ENCODE measurements at regions not wholly inside any gene's neighbourhood (a gene's known extent, or its start where the extent isn't known, plus 50 kb on each side); places are given as distances from the start of the nearest gene placed in this dataset.

DNA sequence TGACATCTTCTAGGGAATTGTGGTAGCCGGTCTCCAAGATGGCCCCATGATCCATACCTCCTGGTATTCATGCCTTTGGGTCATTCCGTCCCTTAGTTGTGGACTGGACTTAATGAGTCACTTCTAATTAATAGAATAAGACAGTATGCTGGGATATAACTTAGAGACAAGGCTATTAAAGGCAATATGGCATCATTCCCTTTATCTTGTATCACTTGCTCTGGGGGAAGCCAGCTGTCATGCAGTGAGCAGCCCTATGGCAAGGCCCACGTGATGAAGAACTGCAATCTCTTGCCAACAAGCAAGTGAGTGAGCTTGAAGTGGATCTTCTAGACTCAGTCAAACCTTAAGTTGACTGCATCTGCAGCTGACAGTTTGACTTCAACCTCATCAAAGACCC, 97.8 kb upstream of the MED13 start:
- no peak for TF ChIP-seq CTCF (conservative IDR thresholded peaks at IDR 0.05)

GRCh38 chr17:62161405-62162148, 96.5 kb upstream of the MED13 start:
- no peak for TF ChIP-seq CTCF (conservative IDR thresholded peaks at IDR 0.05)

More for the DNA sequence above, 97.8 kb upstream of the MED13 start:
- H3K27ac ChIP-seq = peak overlapping the region; percentile 91

DNA sequence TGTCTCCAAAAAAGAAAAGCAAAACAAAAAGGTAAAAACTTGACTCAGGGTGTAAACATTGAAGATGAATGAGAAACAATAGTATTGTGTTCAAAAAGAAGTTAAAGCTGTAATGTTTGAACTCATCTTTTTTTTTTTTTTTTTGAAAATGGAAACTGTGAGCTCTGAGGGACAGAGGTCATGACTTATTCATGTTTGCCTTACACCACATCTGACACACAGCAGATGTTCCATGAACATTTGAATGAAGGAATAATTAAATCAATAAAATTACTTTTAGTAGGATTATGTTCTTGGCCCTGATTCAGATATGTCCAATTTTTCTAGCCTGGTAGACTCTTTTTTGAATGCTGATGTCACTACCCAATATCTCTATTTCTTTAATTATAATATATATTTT, 95.7 kb upstream of the MED13 start:
- TF ChIP-seq CTCF (conservative IDR thresholded peaks at IDR 0.05) = no peak
- H3K27ac ChIP-seq = no peak overlapping the region

More at GRCh38 chr17:62161405-62162148, 96.5 kb upstream of the MED13 start:
- no peak overlapping the region for H3K27ac ChIP-seq

DNA sequence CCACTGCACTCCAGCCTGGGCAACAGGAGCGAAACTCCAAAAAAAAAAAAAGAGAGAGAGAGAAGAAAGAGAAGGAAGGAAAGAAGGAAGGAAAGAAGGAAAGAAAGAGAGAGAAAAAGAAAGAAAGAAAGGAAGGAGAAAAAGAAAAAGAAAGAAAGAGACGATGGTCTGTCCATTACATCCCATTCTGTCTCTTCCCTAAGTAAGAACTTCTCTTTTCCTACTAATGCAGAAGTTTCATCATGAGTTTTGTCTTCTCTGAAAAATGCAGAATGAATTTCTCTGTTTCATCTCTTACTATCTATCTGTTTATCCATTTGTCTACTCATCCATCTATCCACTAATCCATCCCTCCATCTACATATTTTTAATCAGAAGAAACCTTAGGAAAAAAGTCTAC, 94.9 kb upstream of the MED13 start:
- no peak overlapping the region for H3K27ac ChIP-seq
- no peak for TF ChIP-seq CTCF (conservative IDR thresholded peaks at IDR 0.05)

DNA sequence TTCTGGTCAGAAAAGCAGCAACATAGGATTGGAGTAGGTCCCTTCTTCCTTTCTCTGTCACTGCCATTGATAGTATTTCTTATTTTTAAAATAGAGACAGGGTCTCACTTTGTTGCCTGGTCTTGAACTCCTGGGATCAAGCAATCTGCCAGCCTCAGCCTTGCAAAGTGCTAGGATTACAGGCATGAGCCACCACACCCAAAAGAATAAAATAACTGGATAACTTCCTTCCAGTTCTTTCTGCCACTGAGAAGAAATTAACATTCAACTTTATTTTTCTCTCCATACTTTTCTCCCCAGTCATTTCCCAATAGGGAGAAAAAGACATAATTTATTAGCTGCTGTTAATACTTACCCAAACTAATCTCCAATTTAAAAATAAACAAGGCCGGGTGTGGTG, 91.9 kb upstream of the MED13 start:
- no peak overlapping the region for H3K27ac ChIP-seq
- no peak for TF ChIP-seq CTCF (conservative IDR thresholded peaks at IDR 0.05)

DNA sequence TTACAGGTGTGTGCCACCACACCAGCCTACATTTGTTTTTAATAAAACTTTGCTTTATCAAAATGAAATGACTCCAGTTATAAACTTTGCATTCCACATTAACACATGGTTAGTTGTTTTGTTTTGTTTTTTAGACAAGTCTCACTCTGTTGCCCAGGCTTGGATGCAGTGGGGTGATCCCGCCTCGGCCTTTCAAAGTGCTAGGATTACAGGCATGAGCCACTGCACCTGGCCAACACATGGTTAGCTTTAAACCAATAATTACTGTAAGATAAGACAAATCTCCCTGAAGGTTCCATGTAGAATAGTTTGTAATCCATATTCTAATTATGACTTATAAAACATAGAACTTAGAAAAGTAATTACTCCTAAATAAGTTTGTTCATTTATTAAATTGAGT, 89.8 kb upstream of the MED13 start:
- no peak for TF ChIP-seq CTCF (conservative IDR thresholded peaks at IDR 0.05)
- no peak overlapping the region for H3K27ac ChIP-seq

DNA sequence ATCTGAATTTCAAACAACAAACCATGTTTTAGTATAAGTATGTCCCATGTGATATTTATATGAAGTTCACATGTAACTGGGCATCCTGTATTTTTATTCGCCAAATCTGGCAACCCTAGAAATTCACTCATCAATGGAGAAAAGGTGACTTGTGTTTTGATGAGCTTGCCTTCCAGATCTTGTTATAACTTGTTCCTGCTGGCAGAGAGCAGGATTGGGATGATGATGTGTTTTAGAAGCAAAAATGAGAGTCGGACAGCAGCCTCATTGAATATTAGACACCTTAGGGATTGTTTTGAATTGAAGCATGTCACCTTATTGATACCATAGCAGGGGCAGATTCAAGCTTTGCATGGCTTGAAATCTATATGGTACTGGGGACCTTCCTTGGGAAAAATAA, 85.4 kb upstream of the MED13 start:
- no peak for TF ChIP-seq CTCF (conservative IDR thresholded peaks at IDR 0.05)
- H3K27ac ChIP-seq = no peak overlapping the region

Measured in VCaP (cell line).